Calu3 (cell line): ENCODE measurements at regions not wholly inside any gene's neighbourhood (a gene's known extent, or its start where the extent isn't known, plus 50 kb on each side); places are given as distances from the start of the nearest gene placed in this dataset.

Source experiments
- BruUV-seq: library from RNA; stranded (reverse); fragments of 400-500 nt; replicated peaks from 2 replicates; lab custom pipeline; 2021; lab: Mats Ljungman, UMichigan
- CTCF ChIA-PET: fragments of 300-600 bp; sonication (Branson Sonifier 250); formaldehyde crosslinking; loops from one replicate; lab custom pipeline; 2022; ENCODE audit warnings: antibody characterized with exemption; lab: Charles Lee
- DNase-seq: peaks from one replicate; pipeline ENCODE4 v3.0.0; 2022
- H3K27ac Mint-ChIP-seq: one replicate; pipeline ENCODE4 v1.8.0; 2022; ENCODE audit warnings: mixed read lengths; ENCODE audit not compliant: unreplicated experiment
- H3K27me3 Mint-ChIP-seq: one replicate; pipeline ENCODE4 v1.8.0; 2022; ENCODE audit warnings: mixed read lengths; ENCODE audit not compliant: unreplicated experiment
- H3K36me3 Mint-ChIP-seq: one replicate; pipeline ENCODE4 v1.8.0; 2022; ENCODE audit warnings: mild to moderate bottlenecking, moderate library complexity, mixed read lengths; ENCODE audit not compliant: insufficient read depth, unreplicated experiment
- H3K4me1 Mint-ChIP-seq: one replicate; pipeline ENCODE4 v1.8.0; 2022; ENCODE audit warnings: mild to moderate bottlenecking, low read depth, mixed read lengths; ENCODE audit not compliant: unreplicated experiment
- H3K4me3 Mint-ChIP-seq: one replicate; pipeline ENCODE4 v1.8.0; 2022; ENCODE audit warnings: mild to moderate bottlenecking, low read depth, moderate library complexity, mixed read lengths; ENCODE audit not compliant: unreplicated experiment
- H3K9me3 Mint-ChIP-seq: one replicate; pipeline ENCODE4 v1.8.0; 2022; ENCODE audit warnings: low read depth, mixed read lengths; ENCODE audit not compliant: unreplicated experiment
- CTCF ChIP-seq: fragments of 200-600 bp; IDR thresholded peaks from one replicate; pipeline ENCODE4 v1.8.0; 2022; ENCODE audit warnings: antibody characterized with exemption; ENCODE audit not compliant: unreplicated experiment
- intact Hi-C: fragments of 100-400 bp; cut with micrococcal nuclease; formaldehyde crosslinking; loops from one replicate; pipeline ENCODE4 v1.10.0; 2022; ENCODE audit not compliant: unreplicated experiment

- Mint-ChIP-seq H3K4me1 (no peaks in the 10 kb centered on the region), H3K9me3 (no peaks in the 10 kb centered on the region), H3K4me3 (no peak overlapping the region), H3K27ac (no peak overlapping the region), H3K36me3 (no peaks in the 10 kb centered on the region), H3K27me3 (no peaks in the 10 kb centered on the region)
- CTCF ChIA-PET: no interaction called here
- intact Hi-C loops: no loop called here
- no peak for DNase-seq
- TF ChIP-seq CTCF: no peak
- no TSS peak for BruUV-seq
Measured at GRCh38 chr4:173943547-173943946, 339.9 kb downstream of the FBXO8 start.

- no peak for DNase-seq
- CTCF ChIA-PET: no interaction called here
- intact Hi-C loops: no loop called here
- Mint-ChIP-seq H3K4me1 (no peaks in the 10 kb centered on the region), H3K4me3 (no peak overlapping the region), H3K9me3 (no peaks in the 10 kb centered on the region), H3K27ac (no peak overlapping the region), H3K36me3 (no peaks in the 10 kb centered on the region), H3K27me3 (no peaks in the 10 kb centered on the region)
- TF ChIP-seq CTCF: no peak
- no TSS peak for BruUV-seq
Measured at GRCh38 chr4:173940146-173940545, 343.3 kb downstream of the FBXO8 start.

GRCh38 chr4:173937631-173938270, 345.7 kb downstream of the FBXO8 start:
- Mint-ChIP-seq H3K27me3 (no peaks in the 10 kb centered on the region), H3K27ac (no peak overlapping the region), H3K9me3 (no peaks in the 10 kb centered on the region), H3K4me1 (no peaks in the 10 kb centered on the region), H3K4me3 (no peak overlapping the region), H3K36me3 (no peaks in the 10 kb centered on the region)
- DNase-seq: no peak
- no TSS peak for BruUV-seq
- CTCF ChIA-PET: no interaction called here
- no peak for TF ChIP-seq CTCF
- intact Hi-C loops: no loop called here

GRCh38 chr4:173936861-173937260, 346.6 kb downstream of the FBXO8 start:
- Mint-ChIP-seq H3K27ac (no peak overlapping the region), H3K4me3 (no peak overlapping the region), H3K27me3 (no peaks in the 10 kb centered on the region), H3K9me3 (no peaks in the 10 kb centered on the region), H3K4me1 (no peaks in the 10 kb centered on the region), H3K36me3 (no peaks in the 10 kb centered on the region)
- no peak for DNase-seq
- no TSS peak for BruUV-seq
- CTCF ChIA-PET: no interaction called here
- TF ChIP-seq CTCF: no peak
- intact Hi-C loops: no loop called here
